K562 (cell line): ENCODE measurements at regions not wholly inside any gene's neighbourhood (a gene's known extent, or its start where the extent isn't known, plus 50 kb on each side); places are given as distances from the start of the nearest gene placed in this dataset.

Source experiments
- ATAC-seq: fragments of 200-7000 bp; cut with Tn5 transposase; 3 replicates; pipeline ENCODE4 v1.9.1; 2020; ENCODE audit warnings: moderate library complexity
- BruUV-seq: library from RNA; stranded (reverse); fragments of 400-500 nt; replicated peaks from 2 replicates; lab custom pipeline; 2021; lab: Mats Ljungman, UMichigan
- CTCF ChIA-PET: fragments of 300-600 bp; formaldehyde crosslinking; extraction: SDS; loops from one replicate; lab custom pipeline; 2021; ENCODE audit warnings: low intra/inter-chr PET ratio; lab: Yijun Ruan, JAX
- POLR2A ChIA-PET: fragments of 300-600, 350-650 bp; sonication (Branson Sonifier 250); formaldehyde crosslinking; extraction: SDS; loops from one replicate; lab custom pipeline; 2021; ENCODE audit warnings: antibody characterized with exemption, inconsistent platforms; lab: Yijun Ruan, JAX
- DNase-seq, 4 experiments: peaks; one replicate each; pipeline versions ENCODE4 v3.0.0 to v3.0.0-alpha.2; 2011 to 2018; ENCODE audit warnings: low spot score in 3 of 4, mixed read lengths in 3 of 4; ENCODE audit errors: extremely low read depth in 1 of 4
- FAIRE-seq: peaks from 2 replicates; lab custom pipeline; 2011; peaks lifted over from hg19 to GRCh38; lab: Jason Lieb, UNC
- H2AFZ ChIP-seq: 2 replicates; pipeline ENCODE4 v1.6.0; 2011; ENCODE audit warnings: low read depth, low read length, control low read depth, inconsistent platforms
- H3K27ac ChIP-seq: fragments of 200-600 bp; 3 replicates; pipeline ENCODE4 v1.8.0; 2011; ENCODE audit warnings: low read depth, mild to moderate bottlenecking, control low read depth, inconsistent platforms, low read length, moderate library complexity, mixed read lengths; ENCODE audit errors: extremely low read depth
- H3K27me3 ChIP-seq, 2 experiments: fragments of 300-600 bp in 1 of 2; 2 replicates in 1 of 2; 3 replicates in 1 of 2; pipeline versions ENCODE4 v1.6.0 to v1.8.0; 2011; ENCODE audit warnings: inconsistent platforms in 2 of 2, low read length in 2 of 2, mild to moderate bottlenecking in 1 of 2, mixed read lengths in 1 of 2, moderate library complexity in 1 of 2; ENCODE audit not compliant: control insufficient read depth in 2 of 2, insufficient read depth in 2 of 2
- H3K36me3 ChIP-seq: fragments of 300-600 bp; 3 replicates; pipeline ENCODE4 v1.8.0; 2011; ENCODE audit warnings: mild to moderate bottlenecking, low read length, inconsistent platforms; ENCODE audit not compliant: control insufficient read depth, insufficient read depth
- H3K4me1 ChIP-seq, 2 experiments: fragments of 200-600 bp in 1 of 2; replicated peaks in 1 of 2; 2 replicates in 1 of 2; 3 replicates in 1 of 2; pipeline versions ENCODE4 v1.5.1 to v1.8.0; 2011; ENCODE audit warnings: inconsistent platforms in 2 of 2, low read length in 2 of 2, mild to moderate bottlenecking in 1 of 2, mixed read lengths in 1 of 2, moderate library complexity in 1 of 2; ENCODE audit not compliant: control insufficient read depth in 2 of 2, insufficient read depth in 2 of 2
- H3K4me2 ChIP-seq: 2 replicates; pipeline ENCODE4 v1.6.1; 2011; ENCODE audit warnings: low read length, control low read depth, inconsistent platforms, mixed read lengths; ENCODE audit not compliant: insufficient read depth
- H3K4me3 ChIP-seq: fragments of 200-600 bp; sonication (generic), shearing (Covaris generic); 2 replicates; pipeline ENCODE4 v1.5.1; 2016; ENCODE audit warnings: control low read depth, inconsistent platforms
- H3K79me2 ChIP-seq: fragments of 200-600 bp; 3 replicates; pipeline ENCODE4 v1.8.0; 2011; ENCODE audit warnings: low read length, inconsistent platforms; ENCODE audit not compliant: control insufficient read depth, insufficient read depth
- H3K9ac ChIP-seq, 2 experiments: 2 replicates each; pipeline versions ENCODE4 v1.6.0 to v1.6.1; 2011; ENCODE audit warnings: low read depth in 2 of 2, low read length in 2 of 2, control low read depth in 1 of 2, inconsistent platforms in 1 of 2, mild to moderate bottlenecking in 1 of 2, mixed read lengths in 1 of 2; ENCODE audit not compliant: insufficient read depth in 1 of 2
- H3K9me1 ChIP-seq: one replicate; pipeline ENCODE4 v1.6.0; 2011; ENCODE audit warnings: inconsistent platforms, mild to moderate bottlenecking, low read length, moderate library complexity; ENCODE audit not compliant: control insufficient read depth, insufficient read depth
- H3K9me3 ChIP-seq: replicated peaks from 2 replicates; pipeline ENCODE4 v1.5.1; 2011; ENCODE audit warnings: low read depth, low read length, inconsistent platforms; ENCODE audit not compliant: control insufficient read depth, insufficient read depth
- H4K20me1 ChIP-seq: replicated peaks from 2 replicates; pipeline ENCODE4 v1.6.1; 2011; ENCODE audit warnings: low read length, inconsistent platforms, mixed read lengths; ENCODE audit not compliant: control insufficient read depth, insufficient read depth
- ATF7 ChIP-seq: fragments of 450-650 bp; IDR thresholded peaks from 2 replicates; pipeline ENCODE4 v1.7.1; 2014; ENCODE audit warnings: mild to moderate bottlenecking, moderate library complexity
- DEAF1 ChIP-seq: fragments of 450-650 bp; formaldehyde crosslinking; IDR thresholded peaks from 2 replicates; pipeline ENCODE4 v1.4.0; 2020; ENCODE audit warnings: mild to moderate bottlenecking, moderate library complexity
- ESRRA ChIP-seq: fragments of 450-650 bp; IDR thresholded peaks from 2 replicates; pipeline ENCODE4 v1.6.1; 2014; ENCODE audit warnings: low read depth, mild to moderate bottlenecking, moderate library complexity, borderline replicate concordance
- FOXK2 ChIP-seq, 2 experiments: fragments of 450-650 bp; IDR thresholded peaks in 1 of 2; conservative IDR thresholded peaks in 1 of 2; 2 replicates each; pipeline ENCODE4 v1.6.1; 2016; ENCODE audit warnings: low read depth in 2 of 2, mild to moderate bottlenecking in 1 of 2
- MAZ ChIP-seq, 2 experiments: fragments of 450-650 bp in 1 of 2; sonication (generic) in 1 of 2; formaldehyde crosslinking; IDR thresholded peaks in 1 of 2; conservative IDR thresholded peaks in 1 of 2; 2 replicates each; pipeline versions ENCODE4 v1.4.0 to v1.5.0; 2020; ENCODE audit warnings: mild to moderate bottlenecking in 1 of 2, missing genetic modification reagents in 1 of 2
- MED1 ChIP-seq: sonication (generic); formaldehyde crosslinking; IDR thresholded peaks from 2 replicates; pipeline ENCODE4 v1.8.1; 2023; ENCODE audit warnings: missing genetic modification reagents, borderline replicate concordance
- MITF ChIP-seq: IDR thresholded peaks from 2 replicates; pipeline ENCODE4 v1.6.1; 2014; ENCODE audit warnings: antibody characterized with exemption
- SFPQ ChIP-seq: fragments of 200-400 bp; formaldehyde crosslinking; IDR thresholded peaks from 2 replicates; pipeline ENCODE4 v1.6.1; 2017; ENCODE audit warnings: mild to moderate bottlenecking, low read depth, low read length, moderate library complexity
- SMC3 ChIP-seq: conservative IDR thresholded peaks from 2 replicates; pipeline ENCODE4 v1.6.1; 2011; ENCODE audit warnings: low read depth, low read length, improper control_type of control experiment; ENCODE audit not compliant: insufficient read depth
- ZNF280B ChIP-seq: fragments of 250-450 bp; sonication (Bioruptor Pico); IDR thresholded peaks from 2 replicates; pipeline ENCODE4 v1.5.1; 2021; ENCODE audit warnings: mild to moderate bottlenecking
- WGBS: fragments of 100-300 bp; shearing (Covaris generic); methylation state at CpG from one replicate; pipeline ENCODE4 v1.1.6; 2016; ENCODE audit warnings: low coverage, mixed read lengths; ENCODE audit not compliant: insufficient coverage; ENCODE audit errors: missing lambda C conversion rate; 5-methylcytosine and 5-hydroxymethylcytosine counted together
- in situ Hi-C: fragments of 300-500 bp; cut with MboI; formaldehyde crosslinking; loops from 4 replicates; pipeline ENCODE4 v1.15.0; 2018; ENCODE audit warnings: inconsistent platforms, mixed read lengths
- intact Hi-C: fragments of 100-400 bp; cut with micrococcal nuclease; formaldehyde crosslinking; loops from 2 replicates; pipeline ENCODE4 v1.14.2; 2022

- no peaks in the 10 kb centered on the region for H3K36me3 ChIP-seq
- no peak overlapping the region for H3K27ac ChIP-seq
- H4K20me1 ChIP-seq = no peaks in the 10 kb centered on the region
- H3K27me3 ChIP-seq = peaks cover 0 to 11% of the 10 kb centered on the region in 2 experiments; a peak in 3 of 5 replicates
- CTCF ChIA-PET = no interaction called here
- BruUV-seq = no TSS peak
- no peak overlapping the region for H3K9ac ChIP-seq
- FAIRE-seq (peak; percentile 44), ATAC-seq (peak; percentile 93), DNase-seq (peak; percentile 17 to 39 (median 28))
- in situ Hi-C loops (no loop called here), intact Hi-C loops (loop anchor here (10.0 kb wide), 2 partner anchors 86 to 326 kb away; no protein-coding TSS in a partner anchor)
- no peak overlapping the region for H3K4me3 ChIP-seq
- H3K4me1 ChIP-seq = peaks cover 0 to 4% of the 10 kb centered on the region in 2 experiments; a peak in 2 of 5 replicates
- no peaks in the 10 kb centered on the region for H3K9me3 ChIP-seq
- no peaks in the 10 kb centered on the region for H3K79me2 ChIP-seq
- 13% methylated on average over 6 of the region's 6 CpGs for WGBS
- POLR2A ChIA-PET = interaction anchor here (0.8 kb wide), 1 partner anchor 9 kb away, joined by 3 read pairs; no protein-coding TSS in a partner anchor
- H3K9me1 ChIP-seq = no peaks in the 10 kb centered on the region
- no peak overlapping the region for H2AFZ ChIP-seq
- no peak overlapping the region for H3K4me2 ChIP-seq
- TF ChIP-seq SMC3 (peak; percentile 36; the same call in 1 of the 2 replicates), MAZ (CRISPR knock-in tag; conservative IDR thresholded peaks at IDR 0.05 in 1 of 2, IDR thresholded peaks at IDR 0.05 in 1 of 2) (0 out of 4 replicates have a peak, but pooled peaks of 1 of the 2 experiments have one; percentile 14), ESRRA (no peak), MED1 (no peak), DEAF1 (CRISPR knock-in tag) (peak; percentile 25; the same call in 1 of the 2 replicates), FOXK2 (conservative IDR thresholded peaks at IDR 0.05 in 1 of 2, IDR thresholded peaks at IDR 0.05 in 1 of 2; ENCODE audit: low read depth in 2 of 2) (0 out of 4 replicates have a peak, but pooled peaks of 1 of the 2 experiments have one; percentile 51), ATF7 (peak; percentile 55; the same call in 1 of the 2 replicates), SFPQ (no peak), ZNF280B (CRISPR knock-in tag) (no peak), MITF (no peak)
Measured at GRCh38 chr12:9378430-9378835, 170.2 kb upstream of the PZP start.
